ENCODE measurements at regions not wholly inside any gene's neighbourhood (a gene's known extent, or its start where the extent isn't known, plus 50 kb on each side); places are given as distances from the start of the nearest gene placed in this dataset.
"Not testable (repeated sequence)": the region's sequence is repeated elsewhere in the genome, so short reads cannot be mapped to it uniquely, and the experiment has no call there.

GRCh38 chr15:81882504-81882903 lies 163.3 kb downstream of the MEX3B start:
- Histone ChIP-seq H3K4me1 (no peaks in the 10 kb centered on the region), H3K27ac (no peak overlapping the region), H3K9me3 (no peaks in the 10 kb centered on the region), H3K36me3 (no peaks in the 10 kb centered on the region), H3K4me3 (no peak overlapping the region), H3K27me3 (peaks cover 0 to 5% of the 10 kb centered on the region in 2 donors)
- no peak for TF ChIP-seq CTCF (IDR thresholded peaks at IDR 0.05)
- TF ChIP-seq POLR2A (IDR thresholded peaks at IDR 0.05), result no peak
- intact Hi-C loops (cut with DNase I), result no loop called here
- DNase-seq (no peak), ATAC-seq (no peak)
- WGBS (ENCODE audit: insufficient coverage, low coverage, low lambda C conversion rate, missing lambda C conversion rate), result 46% methylated on average over 5 of the region's 5 CpGs

DNA sequence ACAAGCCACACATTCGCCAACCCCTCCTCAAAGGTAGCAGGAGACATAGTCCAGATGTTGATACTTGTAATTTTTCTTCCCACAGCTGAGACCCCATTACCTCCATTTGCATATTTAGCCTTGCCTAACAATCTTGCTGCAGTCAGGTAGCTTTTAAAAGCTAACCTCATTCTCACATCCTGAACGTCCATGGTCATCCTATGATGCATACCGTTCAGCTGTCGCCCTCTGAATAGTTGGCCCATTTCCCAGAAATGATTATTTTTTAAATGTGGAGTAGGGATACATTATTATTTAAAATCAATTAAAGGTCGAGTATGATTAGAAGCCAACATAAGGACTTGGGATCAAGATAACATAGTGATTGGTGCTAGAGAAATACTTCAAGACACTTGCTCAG lies 165.0 kb downstream of the MEX3B start:
- no peaks in the 10 kb centered on the region for H3K9me3 ChIP-seq
- TF ChIP-seq CTCF (IDR thresholded peaks at IDR 0.05), result no peak
- no peak for TF ChIP-seq POLR2A (IDR thresholded peaks at IDR 0.05)
- H3K4me1 ChIP-seq, result no peaks in the 10 kb centered on the region
- H3K27ac ChIP-seq, result no peak overlapping the region
- H3K27me3 ChIP-seq, result peaks cover 0 to 5% of the 10 kb centered on the region in 2 donors
- DNase-seq (no peak), ATAC-seq (no peak)
- 67% methylated on average over 5 of the region's 5 CpGs for WGBS (ENCODE audit: insufficient coverage, low coverage, low lambda C conversion rate, missing lambda C conversion rate)
- H3K4me3 ChIP-seq, result no peak overlapping the region
- H3K36me3 ChIP-seq, result no peaks in the 10 kb centered on the region
- intact Hi-C loops (cut with DNase I), result no loop called here

- Histone ChIP-seq H3K4me1 (no peaks in the 10 kb centered on the region), H3K4me3 (no peak overlapping the region), H3K36me3 (no peaks in the 10 kb centered on the region), H3K9me3 (no peaks in the 10 kb centered on the region), H3K27ac (no peak overlapping the region), H3K27me3 (peaks cover 0 to 5% of the 10 kb centered on the region in 2 donors)
- DNase-seq (no peak), ATAC-seq (no peak)
- whole genome bisulfite sequencing (ENCODE audit: insufficient coverage, low coverage, low lambda C conversion rate, missing lambda C conversion rate), result 62% methylated on average over 3 of the region's 4 CpGs
- TF ChIP-seq CTCF (IDR thresholded peaks at IDR 0.05) (no peak), POLR2A (IDR thresholded peaks at IDR 0.05) (no peak)
- intact Hi-C loops (cut with DNase I), result no loop called here
Observed at GRCh38 chr15:81880314-81880713, 165.5 kb downstream of the MEX3B start.

- H3K4me3 ChIP-seq; H3K4me1 ChIP-seq; H3K27me3 ChIP-seq; intact Hi-C loops (cut with DNase I); DNase-seq; H3K36me3 ChIP-seq; ATAC-seq; H3K27ac ChIP-seq; H3K9me3 ChIP-seq: not testable (repeated sequence)
- WGBS (ENCODE audit: insufficient coverage, low coverage, low lambda C conversion rate, missing lambda C conversion rate), result 80% methylated on average over 1 of the region's 1 CpG
Observed at GRCh38 chr15:81875717-81876116, 170.1 kb downstream of the MEX3B start.

- ATAC-seq; H3K9me3 ChIP-seq; DNase-seq; H3K4me3 ChIP-seq; H3K27ac ChIP-seq; H3K27me3 ChIP-seq; H3K4me1 ChIP-seq; intact Hi-C loops (cut with DNase I); H3K36me3 ChIP-seq: not testable (repeated sequence)
- WGBS (ENCODE audit: insufficient coverage, low coverage, low lambda C conversion rate, missing lambda C conversion rate), result 40% methylated on average over 1 of the region's 29 CpGs
Observed at GRCh38 chr15:81870746-81871106, 175.1 kb downstream of the MEX3B start.

GRCh38 chr15:81870062-81870745 lies 175.6 kb downstream of the MEX3B start:
- H3K9me3 ChIP-seq; H3K27me3 ChIP-seq; H3K36me3 ChIP-seq; ATAC-seq; H3K4me1 ChIP-seq; intact Hi-C loops (cut with DNase I); DNase-seq; H3K4me3 ChIP-seq; H3K27ac ChIP-seq: not testable (repeated sequence)
- whole genome bisulfite sequencing (ENCODE audit: insufficient coverage, low coverage, low lambda C conversion rate, missing lambda C conversion rate), result 73% methylated on average over 10 of the region's 16 CpGs

All from right lobe of liver (tissue), 6 donors.